Urinary bladder (tissue), 3 donors: ENCODE measurements at regions not wholly inside any gene's neighbourhood (a gene's known extent, or its start where the extent isn't known, plus 50 kb on each side); places are given as distances from the start of the nearest gene placed in this dataset.
"Not testable (repeated sequence)": the region's sequence is repeated elsewhere in the genome, so short reads cannot be mapped to it uniquely, and the experiment has no call there.

Source experiments
- DNase-seq: peaks from one replicate; pipeline ENCODE4 v3.0.0-alpha.2; 2015; ENCODE audit errors: extremely low spot score
- H3K27ac ChIP-seq: one replicate; pipeline ENCODE4 v1.5.1; 2013; ENCODE audit warnings: low read depth, mild to moderate bottlenecking, moderate library complexity
- H3K36me3 ChIP-seq: one replicate; pipeline ENCODE4 v1.6.1; 2013; ENCODE audit warnings: mild to moderate bottlenecking, moderate library complexity; ENCODE audit not compliant: insufficient read depth
- H3K4me1 ChIP-seq: one replicate; pipeline ENCODE4 v1.6.1; 2013; ENCODE audit warnings: mild to moderate bottlenecking, moderate library complexity; ENCODE audit not compliant: insufficient read depth
- H3K4me3 ChIP-seq: one replicate; pipeline ENCODE4 v1.5.1; 2013; ENCODE audit warnings: low read depth, low read length
- WGBS: extraction: QIAGEN DNeasy Blood & Tissue Kit; methylation state at CpG from one replicate; pipeline ENCODE4 v1.1.7; 2013; 5-methylcytosine and 5-hydroxymethylcytosine counted together
- donor health status: healthy with polysubstance abuse.
- donor health status: healthy.

DNA sequence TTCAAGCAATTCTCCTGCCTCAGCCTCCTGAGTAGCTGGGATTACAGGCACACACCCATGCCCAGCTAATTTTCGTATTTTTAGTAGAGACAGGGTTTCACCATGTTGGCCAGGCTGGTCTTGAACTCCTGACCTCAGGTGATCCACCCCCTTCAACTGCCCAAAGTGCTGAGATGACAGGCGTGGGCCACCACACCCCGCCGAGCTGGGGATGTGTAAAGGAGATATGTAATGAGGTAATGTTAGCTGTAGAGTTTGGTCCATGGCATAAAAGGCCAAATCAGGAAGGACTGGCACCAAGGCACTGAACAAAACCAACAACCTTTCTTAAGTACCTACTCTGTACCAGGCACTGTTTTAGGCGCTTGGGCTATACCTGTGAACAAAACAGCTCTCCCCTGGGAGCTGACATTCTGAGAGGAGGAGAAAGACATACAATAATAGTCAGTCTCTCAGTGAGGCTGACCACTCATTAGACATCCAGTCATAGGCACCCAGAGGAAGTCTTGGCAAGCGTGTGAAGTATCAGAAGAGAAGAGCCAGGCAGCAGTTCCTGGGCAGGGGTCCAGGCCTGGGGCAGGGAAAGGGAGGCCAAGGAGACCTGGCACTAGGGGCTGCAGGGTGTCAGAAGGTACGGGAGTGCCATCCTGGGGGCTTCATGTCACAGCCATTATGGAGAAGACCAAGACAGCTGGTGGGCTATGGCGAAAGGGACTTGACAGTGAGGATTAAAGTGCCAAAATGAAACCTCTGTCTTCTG lies 164.8 kb upstream of the DTNBP1 start:
- Histone ChIP-seq H3K4me1 (no peaks in the 10 kb centered on the region), H3K36me3 (no peaks in the 10 kb centered on the region), H3K4me3 (no peak overlapping the region), H3K27ac (no peak overlapping the region)
- DNase-seq = no peak
- WGBS = 93% methylated on average over 8 of the region's 8 CpGs

DNA sequence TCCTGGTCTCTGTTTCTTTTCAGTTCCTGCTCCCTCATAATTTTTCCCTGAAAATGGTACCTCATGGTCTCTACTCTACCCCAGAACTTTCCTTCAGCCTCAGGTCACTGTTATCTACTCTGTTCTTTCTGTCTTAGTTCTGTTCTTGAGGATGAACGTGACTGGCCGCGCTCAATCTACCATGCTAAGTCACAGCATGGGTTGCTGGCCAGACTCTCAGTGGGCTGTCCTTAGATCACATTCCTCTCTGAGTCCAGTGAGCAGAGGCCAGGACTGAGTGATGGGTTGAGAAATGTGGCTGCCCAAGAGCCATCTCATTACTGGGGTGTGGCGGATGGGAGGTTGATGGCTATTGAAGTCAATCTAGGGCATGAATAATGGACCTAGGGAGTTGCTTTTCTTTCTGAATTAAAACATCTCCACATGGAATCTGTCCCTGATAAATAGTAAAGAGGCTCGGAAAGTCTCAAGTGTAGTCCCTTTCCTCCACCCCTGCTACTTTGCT lies 164.0 kb upstream of the DTNBP1 start:
- WGBS = 95% methylated on average over 5 of the region's 5 CpGs
- Histone ChIP-seq H3K36me3 (no peaks in the 10 kb centered on the region), H3K4me1 (no peaks in the 10 kb centered on the region), H3K27ac (no peak overlapping the region), H3K4me3 (no peak overlapping the region)
- DNase-seq = no peak

DNA sequence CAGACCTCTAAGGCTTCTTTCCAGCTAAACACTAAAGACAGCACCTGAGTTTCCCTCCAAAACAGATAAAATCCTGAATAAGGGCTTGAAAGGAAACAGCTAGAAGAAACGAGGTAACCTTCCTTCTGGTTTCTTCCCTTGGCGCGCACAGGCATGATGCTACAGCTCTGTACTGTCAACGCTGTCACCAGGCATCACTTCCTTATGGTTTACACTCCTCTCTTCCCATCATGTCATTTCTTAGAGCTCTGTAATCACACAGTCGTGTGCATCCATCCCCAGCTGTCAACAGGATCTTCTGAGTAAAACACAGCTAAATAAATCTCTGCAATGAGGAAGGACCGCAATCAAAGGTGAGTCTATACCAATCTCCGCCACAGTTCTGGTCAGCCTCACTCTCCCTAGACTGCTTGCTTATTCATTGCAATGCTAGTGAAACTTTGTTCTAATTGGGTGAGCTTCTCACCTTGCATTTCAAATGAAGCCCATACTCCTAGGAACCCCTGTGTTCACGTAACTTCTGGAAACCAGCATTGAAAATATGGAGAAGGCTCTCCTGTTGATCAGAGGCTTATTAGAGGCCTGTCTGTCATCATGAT lies 162.6 kb upstream of the DTNBP1 start:
- Histone ChIP-seq H3K4me3 (no peak overlapping the region), H3K4me1 (no peaks in the 10 kb centered on the region), H3K27ac (no peak overlapping the region), H3K36me3 (no peaks in the 10 kb centered on the region)
- no peak for DNase-seq
- 81% methylated on average over 8 of the region's 8 CpGs for WGBS

DNA sequence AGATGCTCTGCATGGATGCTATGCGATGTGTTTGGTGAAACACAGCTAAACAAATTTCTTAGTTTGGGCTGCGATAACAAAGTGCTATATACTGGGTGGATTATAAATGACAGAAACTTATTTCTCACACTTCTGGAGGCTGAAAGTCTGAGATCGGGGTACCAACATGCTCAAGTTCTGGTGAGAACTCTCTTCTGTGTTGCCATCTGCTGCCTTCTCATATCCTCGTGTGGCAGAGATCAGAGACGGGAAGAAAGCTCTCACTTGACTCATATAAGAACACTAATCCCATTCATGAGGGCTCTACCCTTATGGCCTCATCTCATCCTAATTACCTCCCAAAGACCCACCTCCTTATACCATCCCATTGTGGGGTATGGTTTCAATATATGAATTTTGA lies 162.0 kb upstream of the DTNBP1 start:
- Histone ChIP-seq H3K4me3 (no peak overlapping the region), H3K36me3 (no peaks in the 10 kb centered on the region), H3K4me1 (no peaks in the 10 kb centered on the region), H3K27ac (no peak overlapping the region)
- WGBS = 92% methylated on average over 5 of the region's 5 CpGs
- no peak for DNase-seq

DNA sequence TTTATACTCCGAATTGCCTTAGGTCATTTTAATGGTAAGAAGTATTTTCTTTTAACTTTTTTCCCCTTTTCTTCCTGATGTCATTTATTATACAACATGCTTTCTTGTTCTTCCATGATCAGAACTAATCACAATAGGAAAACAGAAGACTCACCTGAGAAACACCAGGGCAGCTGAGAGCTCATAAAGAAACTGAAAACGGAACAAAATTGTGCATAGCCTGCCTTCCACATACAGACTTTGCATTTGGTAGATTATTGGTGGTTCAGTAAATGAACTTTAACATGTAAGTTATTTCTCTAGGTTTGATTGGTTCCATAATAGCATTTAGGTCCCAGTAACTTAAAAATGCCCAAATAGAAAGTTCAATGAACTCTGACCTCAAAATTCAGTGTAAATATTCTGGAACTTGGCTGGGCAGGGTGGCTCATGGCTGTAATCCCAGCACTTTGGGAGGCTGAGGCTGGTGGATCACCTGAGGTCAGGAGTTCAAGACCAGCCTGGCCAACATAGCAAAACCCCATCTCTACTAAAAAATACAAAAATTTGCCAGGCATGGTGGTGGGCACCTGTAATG lies 161.1 kb upstream of the DTNBP1 start:
- no peak for DNase-seq

DNA sequence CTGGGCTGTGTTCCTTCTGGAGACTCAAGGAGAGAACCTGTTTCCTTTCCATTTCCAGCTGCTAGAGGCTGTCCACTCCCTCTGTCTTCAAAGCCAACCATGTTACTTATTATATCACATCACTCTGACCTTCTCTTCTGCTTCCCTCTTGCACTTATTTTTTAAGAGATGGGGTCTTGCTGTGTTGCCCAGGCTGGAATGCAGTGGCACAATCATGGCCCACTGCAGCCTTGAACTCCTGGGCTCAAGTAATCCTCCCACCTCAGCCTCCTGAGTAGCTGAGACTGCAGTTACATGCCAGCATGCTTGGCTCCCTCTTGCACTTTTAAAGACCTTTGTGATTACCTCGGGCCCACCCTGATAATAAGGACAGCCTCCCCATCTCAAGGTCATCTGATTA lies 160.0 kb upstream of the DTNBP1 start:
- 53% methylated on average over 1 of the region's 1 CpG for WGBS
- Histone ChIP-seq H3K4me1 (no peaks in the 10 kb centered on the region), H3K4me3 (no peak overlapping the region), H3K36me3 (no peaks in the 10 kb centered on the region), H3K27ac (no peak overlapping the region)
- DNase-seq = no peak

More for the DNA sequence above, 161.1 kb upstream of the DTNBP1 start:
- Histone ChIP-seq H3K4me1 (no peaks in the 10 kb centered on the region), H3K36me3 (no peaks in the 10 kb centered on the region), H3K27ac (no peak overlapping the region), H3K4me3 (no peak overlapping the region)
- 81% methylated on average over 2 of the region's 2 CpGs for WGBS

DNA sequence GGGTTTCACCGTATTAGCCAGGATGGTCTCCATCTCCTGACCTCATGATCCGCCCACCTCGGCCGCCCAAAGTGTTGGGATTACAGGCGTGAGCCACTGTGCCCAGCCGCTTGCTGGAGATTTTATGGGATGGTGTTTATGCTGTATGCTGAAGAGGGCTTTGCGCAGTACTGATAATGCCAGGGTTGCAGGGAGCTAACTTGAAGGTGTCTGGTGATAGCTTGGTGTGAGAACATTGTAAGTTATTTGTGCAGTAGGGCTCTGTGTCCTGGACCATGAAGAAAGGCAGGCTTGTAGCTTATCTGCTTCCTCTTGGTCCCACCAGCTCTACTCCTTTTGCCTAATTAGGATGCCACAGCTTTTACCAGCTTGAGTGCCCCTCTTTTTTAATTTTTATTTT lies 157.0 kb upstream of the DTNBP1 start:
- H3K4me1 ChIP-seq = no peaks in the 10 kb centered on the region
- WGBS = 84% methylated on average over 7 of the region's 7 CpGs
- DNase-seq = no peak
- H3K36me3 ChIP-seq = no peaks in the 10 kb centered on the region
- no peak overlapping the region for H3K4me3 ChIP-seq
- H3K27ac ChIP-seq = no peak overlapping the region

DNA sequence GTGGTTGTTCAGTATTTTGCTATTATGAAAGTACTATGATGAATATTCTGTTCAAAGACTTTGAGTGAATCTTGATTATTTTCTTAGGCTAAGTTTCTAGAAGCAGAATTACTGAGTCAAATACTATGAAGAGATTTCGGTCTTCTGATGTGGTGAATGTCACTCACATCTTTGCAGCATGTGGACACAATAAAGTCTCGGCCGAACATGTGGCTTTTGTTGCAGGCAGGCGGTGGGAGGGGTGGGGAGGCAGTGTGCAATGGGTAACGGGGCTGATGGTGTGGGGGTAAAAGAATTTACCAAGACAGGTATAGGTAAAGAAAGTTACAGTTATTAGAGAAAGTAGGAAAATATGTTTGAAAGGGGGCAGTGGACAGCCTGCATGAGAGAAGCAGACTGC lies 156.4 kb upstream of the DTNBP1 start:
- DNase-seq = no peak
- Histone ChIP-seq H3K4me1 (no peaks in the 10 kb centered on the region), H3K27ac (no peak overlapping the region), H3K36me3 (no peaks in the 10 kb centered on the region), H3K4me3 (no peak overlapping the region)
- WGBS = 73% methylated on average over 5 of the region's 5 CpGs

DNA sequence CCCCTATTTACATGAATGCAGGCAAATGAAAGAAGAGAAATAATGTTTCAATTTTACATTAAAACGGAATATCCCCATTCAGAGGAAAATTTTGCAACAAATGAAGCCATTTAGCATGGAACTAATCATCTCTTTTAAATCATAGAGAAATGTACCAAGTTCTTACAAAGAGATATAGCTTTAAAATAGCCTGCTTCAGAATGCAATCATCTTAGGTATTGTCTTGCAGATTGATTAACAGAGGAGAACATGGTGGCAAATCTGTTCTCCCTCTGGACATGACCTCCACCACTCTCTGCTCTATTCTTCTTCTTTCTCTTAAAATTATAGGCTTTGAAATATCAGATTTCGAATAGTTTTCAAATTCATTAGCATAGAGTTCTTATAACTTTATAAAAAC lies 155.7 kb upstream of the DTNBP1 start:
- no peak overlapping the region for H3K4me3 ChIP-seq
- no peak for DNase-seq
- 70% methylated on average over 2 of the region's 2 CpGs for WGBS

DNA sequence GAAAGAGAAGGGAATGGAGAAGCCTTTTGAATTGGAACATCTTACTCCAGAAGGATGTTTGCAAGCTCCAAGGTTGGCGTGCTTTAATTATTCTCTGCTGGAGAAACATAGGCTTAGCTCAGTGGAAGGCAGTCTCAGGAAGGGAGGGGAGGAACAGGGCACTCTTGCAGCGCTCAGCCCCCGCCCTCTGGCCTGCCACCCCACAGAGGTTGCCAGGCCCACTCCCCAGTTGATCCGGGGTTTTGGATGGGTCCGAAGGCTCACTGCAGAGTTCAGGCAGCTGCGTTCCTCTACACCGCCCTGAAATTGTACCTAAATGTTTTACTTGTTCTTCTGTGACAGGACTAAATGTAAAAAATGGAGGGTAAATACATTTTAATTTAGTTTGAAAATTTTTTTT lies 155.2 kb upstream of the DTNBP1 start:
- 90% methylated on average over 7 of the region's 7 CpGs for WGBS
- DNase-seq = no peak
- H3K27ac ChIP-seq = no peak overlapping the region
- H3K4me3 ChIP-seq = no peak overlapping the region
- H3K4me1 ChIP-seq = no peaks in the 10 kb centered on the region
- no peaks in the 10 kb centered on the region for H3K36me3 ChIP-seq

More for the DNA sequence above, 155.7 kb upstream of the DTNBP1 start:
- Histone ChIP-seq H3K27ac (no peak overlapping the region), H3K36me3 (no peaks in the 10 kb centered on the region), H3K4me1 (no peaks in the 10 kb centered on the region)

DNA sequence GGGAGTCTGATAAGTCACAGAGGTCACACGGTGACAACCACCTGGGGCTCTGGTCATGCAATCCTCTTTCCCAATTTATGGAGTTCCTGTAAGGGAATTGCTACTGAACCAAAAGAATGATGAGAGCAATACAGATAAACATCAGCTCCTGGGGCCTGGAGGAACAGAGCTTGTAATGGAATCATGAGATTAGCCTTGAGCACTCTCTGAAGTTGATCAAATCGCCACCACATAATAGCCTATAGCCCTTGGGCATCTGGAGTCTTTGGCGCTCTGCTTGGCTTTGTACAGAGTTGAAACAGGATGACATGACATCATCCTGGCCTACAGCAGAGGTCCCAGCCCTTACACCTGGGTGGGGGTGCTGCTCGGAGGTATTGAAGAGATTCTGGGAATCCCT lies 154.3 kb upstream of the DTNBP1 start:
- no peak overlapping the region for H3K27ac ChIP-seq
- 86% methylated on average over 4 of the region's 4 CpGs for whole genome bisulfite sequencing

DNA sequence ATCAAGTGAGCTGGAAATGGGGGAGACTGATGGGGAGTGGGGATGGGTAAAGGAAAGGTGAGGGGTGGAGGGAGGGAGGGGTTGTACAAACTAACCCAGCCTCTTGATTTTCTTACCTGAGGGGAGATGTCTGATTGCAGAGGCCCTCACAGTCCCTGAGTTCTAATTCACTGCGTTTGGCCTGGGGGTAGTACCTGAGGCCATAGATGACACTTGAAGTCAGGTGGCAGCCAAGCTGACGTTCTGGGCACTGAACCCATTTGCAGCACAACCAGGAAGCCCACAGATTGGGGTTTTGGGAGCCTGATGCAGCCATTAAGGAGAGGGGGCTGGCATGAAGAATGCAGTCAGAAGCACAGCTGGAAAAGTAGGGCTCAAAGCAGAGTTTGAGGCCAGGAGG lies 153.8 kb upstream of the DTNBP1 start:
- no peaks in the 10 kb centered on the region for H3K4me1 ChIP-seq
- H3K36me3 ChIP-seq = no peaks in the 10 kb centered on the region
- no peak for DNase-seq
- no peak overlapping the region for H3K27ac ChIP-seq
- WGBS = 80% methylated on average over 2 of the region's 2 CpGs
- no peak overlapping the region for H3K4me3 ChIP-seq

More for the DNA sequence above, 154.3 kb upstream of the DTNBP1 start:
- no peaks in the 10 kb centered on the region for H3K4me1 ChIP-seq
- no peak for DNase-seq
- H3K36me3 ChIP-seq = no peaks in the 10 kb centered on the region
- H3K4me3 ChIP-seq = no peak overlapping the region

DNA sequence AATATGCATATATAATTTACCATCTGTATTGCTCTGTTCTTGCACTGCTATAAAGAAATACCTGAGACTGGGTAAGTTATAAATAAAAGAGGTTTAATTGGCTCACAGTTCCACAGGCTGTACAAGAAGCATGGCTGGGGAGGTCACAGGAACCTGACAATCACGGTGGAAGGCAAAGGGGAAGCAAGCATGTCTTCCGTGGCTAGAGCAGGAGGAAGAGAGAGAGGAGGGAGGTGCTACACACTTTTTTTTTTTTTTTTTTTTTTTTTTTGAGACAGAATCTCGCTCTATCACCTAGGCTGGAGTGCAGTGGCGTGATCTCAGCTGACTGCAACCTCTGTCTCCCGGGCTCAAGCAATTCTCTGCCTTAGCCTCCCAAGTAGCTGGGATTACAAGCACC lies 150.9 kb upstream of the DTNBP1 start:
- not testable (repeated sequence) for H3K4me1 ChIP-seq, H3K36me3 ChIP-seq, H3K4me3 ChIP-seq, DNase-seq, H3K27ac ChIP-seq
- 77% methylated on average over 5 of the region's 5 CpGs for WGBS

DNA sequence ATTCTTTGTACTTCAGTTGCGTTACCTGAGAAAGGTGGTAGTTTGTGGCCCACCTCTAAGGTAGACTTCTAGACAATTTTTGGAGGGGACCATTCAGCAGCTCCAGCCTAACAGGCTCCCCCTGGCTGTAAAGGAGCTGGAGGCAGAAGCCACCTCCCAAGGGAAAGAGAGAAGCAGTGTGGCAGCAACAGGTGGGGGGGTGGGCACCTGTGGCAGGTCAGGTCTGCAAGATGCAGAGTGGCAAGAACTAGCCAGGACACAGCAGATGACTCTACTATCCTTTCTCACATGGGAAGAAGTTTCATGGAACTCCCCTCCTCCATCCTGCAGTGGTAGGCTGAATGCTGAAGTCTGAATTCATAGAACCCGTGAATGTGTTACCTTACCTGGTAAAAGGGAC lies 148.3 kb upstream of the DTNBP1 start:
- DNase-seq = no peak
- H3K36me3 ChIP-seq = no peaks in the 10 kb centered on the region
- H3K4me3 ChIP-seq = no peak overlapping the region
- H3K27ac ChIP-seq = no peak overlapping the region
- no peaks in the 10 kb centered on the region for H3K4me1 ChIP-seq
- 96% methylated on average over 2 of the region's 2 CpGs for WGBS
